Stimulated activated naive CD8-positive, alpha-beta T cell treated with anti-CD3 and anti-CD28 coated beads, Interleukin-15, amount 100 ng/mL, for 72 hours (primary cell): ENCODE measurements at regions not wholly inside any gene's neighbourhood (a gene's known extent, or its start where the extent isn't known, plus 50 kb on each side); places are given as distances from the start of the nearest gene placed in this dataset.
"Not testable (repeated sequence)": the region's sequence is repeated elsewhere in the genome, so short reads cannot be mapped to it uniquely, and the experiment has no call there.

ENCODE experiments used
- ATAC-seq: fragments of 150-1000 bp; cut with Tn5 transposase; 2 replicates; pipeline ENCODE4 v1.10.0; 2021; ENCODE audit warnings: mild to moderate bottlenecking, moderate library complexity
- DNase-seq, 2 donors: peaks; one replicate each; pipeline ENCODE4 v3.0.0; 2021 to 2022
- H3K27ac Mint-ChIP-seq, 2 donors: one replicate each; pipeline ENCODE4 v1.8.0; 2022; ENCODE audit warnings: mild to moderate bottlenecking in 2 of 2, mixed read lengths in 2 of 2, moderate library complexity in 2 of 2
- H3K27me3 Mint-ChIP-seq: one replicate; pipeline ENCODE4 v1.8.0; 2022; ENCODE audit warnings: mixed read lengths
- H3K4me1 Mint-ChIP-seq: one replicate; pipeline ENCODE4 v1.8.0; 2022; ENCODE audit warnings: mild to moderate bottlenecking, mixed read lengths
- H3K4me3 Mint-ChIP-seq, 2 donors: one replicate each; pipeline ENCODE4 v1.8.0; 2022; ENCODE audit warnings: mild to moderate bottlenecking in 2 of 2, mixed read lengths in 2 of 2, moderate library complexity in 1 of 2
- H3K9me3 Mint-ChIP-seq, 2 donors: one replicate each; pipeline ENCODE4 v1.8.0; 2022; ENCODE audit warnings: mixed read lengths in 2 of 2

DNA sequence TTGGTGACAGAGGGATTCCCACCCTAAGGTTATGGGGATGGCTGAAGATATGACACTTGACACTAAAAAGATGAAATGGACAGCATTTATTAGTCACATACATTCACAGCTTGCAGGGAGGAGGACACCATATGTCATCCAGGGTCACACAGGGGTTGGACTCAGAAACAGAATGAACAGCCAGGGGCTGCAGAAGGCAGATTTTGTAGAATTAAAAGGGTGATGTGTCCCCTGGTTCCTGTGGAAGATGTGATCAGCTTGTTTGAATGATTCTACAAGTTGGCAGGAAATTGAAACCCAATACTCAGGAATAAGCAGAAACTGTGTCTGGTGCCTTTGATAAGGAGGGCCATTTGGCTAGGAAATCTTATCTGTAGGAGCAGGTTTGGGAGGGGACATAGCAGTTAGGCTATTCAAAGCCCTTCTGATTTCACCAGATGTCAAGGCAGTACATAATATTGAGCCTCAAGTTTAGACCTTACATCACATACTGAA, 102.3 kb upstream of the GRIN3A start:
- Mint-ChIP-seq H3K4me3 (no peak overlapping the region), H3K4me1 (no peaks in the 10 kb centered on the region), H3K27ac (no peak overlapping the region), H3K9me3 (peaks cover 0 to 10% of the 10 kb centered on the region in 2 donors), H3K27me3 (peaks cover 13% of the 10 kb centered on the region)
- DNase-seq (no peak), ATAC-seq (no peak)

DNA sequence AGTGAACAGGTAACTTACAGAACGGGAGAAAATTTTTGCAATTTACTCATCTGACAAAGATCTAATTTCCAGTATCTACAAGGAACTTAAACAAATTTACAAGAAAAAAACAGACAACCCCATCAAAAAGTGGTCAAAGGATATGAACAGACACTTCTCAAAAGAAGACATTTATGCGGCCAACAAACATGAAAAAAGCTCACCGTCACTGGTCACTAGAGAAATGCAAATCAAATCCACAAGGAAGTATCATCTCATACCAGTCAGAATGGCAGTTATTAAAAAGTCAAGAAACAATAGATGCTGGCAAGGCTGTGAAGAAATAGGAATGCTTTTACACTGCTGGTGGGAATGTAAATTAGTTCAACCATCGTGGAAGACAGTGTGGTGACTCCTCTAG, 100.5 kb upstream of the GRIN3A start:
- not testable (repeated sequence) for ATAC-seq, H3K27ac Mint-ChIP-seq, H3K4me1 Mint-ChIP-seq, DNase-seq, H3K9me3 Mint-ChIP-seq, H3K4me3 Mint-ChIP-seq
- peaks cover 13% of the 10 kb centered on the region for H3K27me3 Mint-ChIP-seq

GRCh38 chr9:101836021-101836420, 97.6 kb upstream of the GRIN3A start:
- peaks cover 0 to 10% of the 10 kb centered on the region in 2 donors for H3K9me3 Mint-ChIP-seq
- no peak for DNase-seq
- H3K27ac Mint-ChIP-seq, result no peak overlapping the region
- no peak overlapping the region for H3K4me3 Mint-ChIP-seq
- peaks cover 13% of the 10 kb centered on the region for H3K27me3 Mint-ChIP-seq
- H3K4me1 Mint-ChIP-seq, result no peaks in the 10 kb centered on the region
- no peak for ATAC-seq

- H3K9me3 Mint-ChIP-seq, result peaks cover 0 to 10% of the 10 kb centered on the region in 2 donors
- peaks cover 13% of the 10 kb centered on the region for H3K27me3 Mint-ChIP-seq
- no peaks in the 10 kb centered on the region for H3K4me1 Mint-ChIP-seq
- no peak overlapping the region for H3K4me3 Mint-ChIP-seq
- ATAC-seq (no peak), DNase-seq (no peak)
- H3K27ac Mint-ChIP-seq, result no peak overlapping the region
Measured at GRCh38 chr9:101832486-101832885, 94.0 kb upstream of the GRIN3A start.

DNA sequence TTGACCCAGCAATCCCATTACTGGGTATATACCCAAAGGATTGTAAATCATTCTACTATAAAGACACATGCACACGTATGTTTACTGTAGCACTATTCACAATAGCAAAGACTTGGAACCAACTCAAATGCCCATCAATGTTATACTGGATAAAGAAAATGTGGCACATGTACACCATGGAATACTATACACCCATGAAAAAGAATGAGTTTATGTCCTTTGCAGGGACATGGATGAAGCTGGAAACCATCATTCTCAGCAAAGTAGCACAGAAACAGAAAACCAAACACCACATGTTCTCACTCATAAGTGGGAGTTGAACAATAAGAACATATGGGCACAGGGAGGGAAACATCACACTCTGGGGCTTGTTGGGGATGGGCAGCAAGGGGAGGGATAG, 83.0 kb upstream of the GRIN3A start:
- not testable (repeated sequence) for H3K4me1 Mint-ChIP-seq, ATAC-seq, H3K4me3 Mint-ChIP-seq, DNase-seq, H3K27me3 Mint-ChIP-seq, H3K27ac Mint-ChIP-seq
- H3K9me3 Mint-ChIP-seq, result peaks cover 10 to 19% of the 10 kb centered on the region in 2 donors

DNA sequence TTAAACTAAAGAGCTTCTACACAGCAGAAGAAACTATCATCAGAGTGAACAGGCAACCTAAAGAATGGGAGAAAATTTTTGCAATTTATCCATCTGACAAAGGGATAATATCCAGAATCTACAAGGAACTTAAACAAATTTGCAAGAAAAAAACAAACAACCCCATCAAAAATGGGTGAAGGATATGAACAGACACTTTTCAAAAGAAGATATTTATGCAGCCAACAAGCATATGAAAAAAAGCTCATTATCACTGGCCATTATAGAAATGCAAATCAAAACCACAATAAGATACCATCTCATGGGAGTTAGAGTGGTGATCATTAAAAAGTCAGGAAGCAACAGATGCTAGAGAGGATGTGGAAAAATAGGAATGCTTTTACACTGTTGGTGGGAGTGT, 82.5 kb upstream of the GRIN3A start:
- H3K9me3 Mint-ChIP-seq, result peaks cover 10 to 24% of the 10 kb centered on the region in 2 donors
- H3K4me3 Mint-ChIP-seq, H3K27me3 Mint-ChIP-seq, H3K4me1 Mint-ChIP-seq, DNase-seq, ATAC-seq, H3K27ac Mint-ChIP-seq: not testable (repeated sequence)

DNA sequence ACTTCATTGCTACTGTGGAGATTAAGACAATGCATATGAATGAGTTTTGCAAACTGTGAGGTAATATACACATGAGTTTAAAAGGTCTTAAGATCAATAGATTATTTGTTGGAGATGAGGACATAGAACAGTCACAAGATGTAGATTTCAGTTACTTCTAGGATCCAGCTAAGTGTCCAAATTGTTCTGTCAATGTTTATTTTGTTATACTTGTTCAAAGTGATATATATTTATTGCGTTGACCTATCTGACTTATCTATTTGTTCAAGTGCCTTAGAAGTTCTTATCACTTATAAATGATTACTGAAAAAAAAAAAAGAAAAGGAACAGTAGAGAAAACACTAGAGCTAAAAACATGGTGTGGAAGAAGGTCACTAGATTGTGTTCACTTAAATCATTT, 75.6 kb upstream of the GRIN3A start:
- no peak overlapping the region for H3K4me3 Mint-ChIP-seq
- DNase-seq (no peak), ATAC-seq (no peak)
- H3K4me1 Mint-ChIP-seq, result no peaks in the 10 kb centered on the region
- peaks cover 6% of the 10 kb centered on the region for H3K27me3 Mint-ChIP-seq
- no peak overlapping the region for H3K27ac Mint-ChIP-seq
- H3K9me3 Mint-ChIP-seq, result peaks cover 4 to 17% of the 10 kb centered on the region in 2 donors

GRCh38 chr9:101807879-101808278, 69.4 kb upstream of the GRIN3A start:
- H3K4me1 Mint-ChIP-seq, H3K27me3 Mint-ChIP-seq, H3K27ac Mint-ChIP-seq: not testable (repeated sequence)

GRCh38 chr9:101796044-101796443, 57.6 kb upstream of the GRIN3A start:
- no peaks in the 10 kb centered on the region for H3K27me3 Mint-ChIP-seq
- no peak overlapping the region for H3K4me3 Mint-ChIP-seq
- H3K27ac Mint-ChIP-seq, result no peak overlapping the region
- H3K9me3 Mint-ChIP-seq, result no peaks in the 10 kb centered on the region
- H3K4me1 Mint-ChIP-seq, result no peaks in the 10 kb centered on the region
- ATAC-seq, result no peak
- DNase-seq, result no peak

More at GRCh38 chr9:101807879-101808278, 69.4 kb upstream of the GRIN3A start:
- H3K4me3 Mint-ChIP-seq, H3K9me3 Mint-ChIP-seq, DNase-seq, ATAC-seq: not testable (repeated sequence)

DNA sequence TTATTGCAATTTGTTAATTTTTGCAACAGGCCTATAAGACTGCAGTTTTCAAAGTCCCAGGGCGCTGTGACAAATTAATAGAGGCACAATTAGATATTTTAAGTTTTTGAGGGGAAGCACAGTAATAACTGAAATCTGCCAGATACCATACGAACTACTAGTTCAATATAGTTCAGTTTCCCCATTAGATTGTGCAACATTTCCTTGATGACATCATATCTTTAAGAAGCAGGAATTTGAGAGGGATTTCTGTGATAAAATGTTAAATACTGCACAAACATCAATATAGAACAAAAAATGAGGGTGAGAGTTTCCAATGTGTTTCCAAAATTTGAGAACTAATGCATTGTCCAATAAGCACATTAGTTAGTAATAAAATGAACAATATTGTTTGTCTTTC, 56.7 kb upstream of the GRIN3A start:
- no peaks in the 10 kb centered on the region for H3K27me3 Mint-ChIP-seq
- no peaks in the 10 kb centered on the region for H3K4me1 Mint-ChIP-seq
- DNase-seq (no peak), ATAC-seq (no peak)
- no peaks in the 10 kb centered on the region for H3K9me3 Mint-ChIP-seq
- H3K27ac Mint-ChIP-seq, result no peak overlapping the region
- no peak overlapping the region for H3K4me3 Mint-ChIP-seq

GRCh38 chr9:101792475-101792874, 54.0 kb upstream of the GRIN3A start:
- no peaks in the 10 kb centered on the region for H3K9me3 Mint-ChIP-seq
- ATAC-seq (no peak), DNase-seq (no peak)
- H3K4me1 Mint-ChIP-seq, result no peaks in the 10 kb centered on the region
- H3K27ac Mint-ChIP-seq, result no peak overlapping the region
- no peaks in the 10 kb centered on the region for H3K27me3 Mint-ChIP-seq
- no peak overlapping the region for H3K4me3 Mint-ChIP-seq

GRCh38 chr9:101791938-101792337, 53.5 kb upstream of the GRIN3A start:
- ATAC-seq, result peak; percentile 56

DNA sequence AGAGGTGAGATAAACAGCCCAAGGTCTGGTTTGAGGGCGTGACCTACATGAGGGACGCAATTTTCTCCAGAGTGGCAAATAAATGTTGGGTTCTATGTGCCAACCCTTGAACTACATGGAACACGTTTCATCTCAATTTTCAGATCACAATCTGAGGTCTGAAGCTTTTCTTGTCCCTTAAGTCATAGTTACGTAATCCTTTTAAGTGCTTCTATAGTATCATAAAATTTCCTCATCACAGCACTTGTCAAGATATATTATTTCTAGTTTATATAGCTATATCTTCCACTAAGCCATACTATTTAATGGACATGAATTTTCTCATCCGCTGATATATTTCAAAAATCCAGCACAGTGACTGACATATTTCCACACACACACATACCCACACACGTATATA, 53.1 kb upstream of the GRIN3A start:
- no peak for ATAC-seq
- H3K27ac Mint-ChIP-seq, result no peak overlapping the region
- no peak for DNase-seq
- H3K9me3 Mint-ChIP-seq, result no peaks in the 10 kb centered on the region
- no peaks in the 10 kb centered on the region for H3K4me1 Mint-ChIP-seq
- no peaks in the 10 kb centered on the region for H3K27me3 Mint-ChIP-seq
- no peak overlapping the region for H3K4me3 Mint-ChIP-seq

More at GRCh38 chr9:101791938-101792337, 53.5 kb upstream of the GRIN3A start:
- H3K4me1 Mint-ChIP-seq, result no peaks in the 10 kb centered on the region
- no peaks in the 10 kb centered on the region for H3K27me3 Mint-ChIP-seq
- no peak overlapping the region for H3K4me3 Mint-ChIP-seq
- no peaks in the 10 kb centered on the region for H3K9me3 Mint-ChIP-seq
- H3K27ac Mint-ChIP-seq, result no peak overlapping the region
- DNase-seq, result peak in 1 of 2 donors; percentile 13
